HepG2 (cell line): ENCODE measurements at regions not wholly inside any gene's neighbourhood (a gene's known extent, or its start where the extent isn't known, plus 50 kb on each side); places are given as distances from the start of the nearest gene placed in this dataset.
"Not testable (repeated sequence)": the region's sequence is repeated elsewhere in the genome, so short reads cannot be mapped to it uniquely, and the experiment has no call there.

Source experiments
- ATAC-seq: fragments of 200-7000 bp; cut with Tn5 transposase; 3 replicates; pipeline ENCODE4 v1.9.1; 2020; ENCODE audit warnings: mild to moderate bottlenecking, moderate library complexity
- BruUV-seq: library from RNA; stranded (reverse); fragments of 400-500 nt; replicated peaks from 2 replicates; lab custom pipeline; 2021; lab: Mats Ljungman, UMichigan
- CTCF ChIA-PET: fragments of 300-600 bp; formaldehyde crosslinking; extraction: SDS; loops from one replicate; lab custom pipeline; 2021; ENCODE audit warnings: low total read pairs, inconsistent platforms, low intra/inter-chr PET ratio; lab: Yijun Ruan, JAX
- POLR2A ChIA-PET: fragments of 350-600 bp; sonication (Branson Sonifier 250); formaldehyde crosslinking; loops from one replicate; lab custom pipeline; 2020; ENCODE audit warnings: antibody characterized with exemption, inconsistent platforms; lab: Yijun Ruan, JAX
- DNase-seq: peaks from one replicate; pipeline ENCODE4 v3.0.0-alpha.2; 2015; ENCODE audit warnings: low spot score
- FAIRE-seq: peaks from 3 replicates; lab custom pipeline; 2011; peaks lifted over from hg19 to GRCh38; lab: Jason Lieb, UNC
- H2AFZ ChIP-seq: one replicate; pipeline ENCODE4 v1.6.1; 2011; ENCODE audit warnings: low read length, inconsistent platforms
- H3K27ac ChIP-seq: fragments of 300-600 bp; 3 replicates; pipeline ENCODE4 v1.8.0; 2011; ENCODE audit warnings: mixed run types, mild to moderate bottlenecking, mixed read lengths, low read length, inconsistent platforms; ENCODE audit not compliant: insufficient read depth; ENCODE audit errors: extremely low read length
- H3K27me3 ChIP-seq, 2 experiments: fragments of 200-600 bp in 1 of 2; 2 replicates in 1 of 2; 3 replicates in 1 of 2; pipeline versions ENCODE4 v1.6.0 to v1.8.0; 2011; ENCODE audit warnings: low read length in 2 of 2, mild to moderate bottlenecking in 2 of 2, moderate library complexity in 2 of 2, inconsistent platforms in 1 of 2; ENCODE audit not compliant: insufficient read depth in 2 of 2, control insufficient read depth in 1 of 2
- H3K36me3 ChIP-seq, 2 experiments: fragments of 200-600 bp in 1 of 2; replicated peaks in 1 of 2; 2 replicates in 1 of 2; 3 replicates in 1 of 2; pipeline versions ENCODE4 v1.5.1 to v1.8.0; 2011; ENCODE audit warnings: low read length in 2 of 2, inconsistent platforms in 1 of 2; ENCODE audit not compliant: insufficient read depth in 2 of 2, control insufficient read depth in 1 of 2
- H3K4me1 ChIP-seq: 2 replicates; pipeline ENCODE4 v1.5.1; 2012; ENCODE audit warnings: low read length, inconsistent platforms; ENCODE audit not compliant: insufficient read depth
- H3K4me2 ChIP-seq: 2 replicates; pipeline ENCODE4 v1.6.0; 2011; ENCODE audit warnings: low read depth, low read length, inconsistent platforms
- H3K4me3 ChIP-seq, 3 experiments: fragments of 200-600 bp in 1 of 3; sonication (generic), shearing (Covaris generic) in 1 of 3; replicated peaks in 1 of 3; 2 replicates each; pipeline ENCODE4 v1.5.1; 2011 to 2016; ENCODE audit warnings: low read length in 3 of 3, inconsistent platforms in 2 of 3, low read depth in 2 of 3, mild to moderate bottlenecking in 2 of 3, control low read depth in 1 of 3, mixed read lengths in 1 of 3; ENCODE audit not compliant: insufficient read depth in 1 of 3
- H3K79me2 ChIP-seq: one replicate; pipeline ENCODE4 v1.6.1; 2011; ENCODE audit warnings: low read length, inconsistent platforms; ENCODE audit not compliant: insufficient read depth
- H3K9ac ChIP-seq: 2 replicates; pipeline ENCODE4 v1.6.0; 2011; ENCODE audit warnings: mild to moderate bottlenecking, low read depth, low read length, inconsistent platforms; ENCODE audit not compliant: insufficient read depth
- H3K9me3 ChIP-seq: 2 replicates; pipeline ENCODE4 v1.5.1; 2012; ENCODE audit warnings: mild to moderate bottlenecking, low read length
- H4K20me1 ChIP-seq: 2 replicates; pipeline ENCODE4 v1.6.0; 2011; ENCODE audit warnings: inconsistent platforms, mild to moderate bottlenecking, low read length, moderate library complexity; ENCODE audit not compliant: insufficient read depth
- E2F2 ChIP-seq: sonication (generic); formaldehyde crosslinking; IDR thresholded peaks from 2 replicates; pipeline ENCODE4 v1.4.0; 2020; ENCODE audit warnings: missing genetic modification reagents, borderline replicate concordance
- THAP8 ChIP-seq: sonication (generic); formaldehyde crosslinking; IDR thresholded peaks from 2 replicates; pipeline ENCODE4 v1.5.1; 2020; ENCODE audit warnings: missing genetic modification reagents, mild to moderate bottlenecking, borderline replicate concordance
- WGBS: methylation state at CpG from one replicate; pipeline ENCODE4 v1.1.6; 2017; ENCODE audit warnings: low lambda C conversion rate; 5-methylcytosine and 5-hydroxymethylcytosine counted together
- in situ Hi-C: cut with HindIII; loops from 2 replicates; pipeline ENCODE4 v1.10.0; 2017; ENCODE audit warnings: low pct_unique_long_range_greater_than_20kb; ENCODE audit not compliant: extremely low pct_ligation_motif_present
- intact Hi-C: fragments of 100-400 bp; cut with micrococcal nuclease; formaldehyde crosslinking; loops from one replicate; pipeline ENCODE4 v1.10.0; 2022; ENCODE audit not compliant: unreplicated experiment

GRCh38 chr4:3945511-3946290 is 179.5 kb downstream of the ADRA2C start (continued):
- TF ChIP-seq E2F2 (CRISPR knock-in tag) (no peak), THAP8 (no peak)

GRCh38 chr4:3946553-3946952 is 180.4 kb downstream of the ADRA2C start:
- H3K79me2 ChIP-seq, POLR2A ChIA-PET, intact Hi-C loops, in situ Hi-C loops, FAIRE-seq, H3K4me2 ChIP-seq, H3K4me1 ChIP-seq, H3K27ac ChIP-seq, H4K20me1 ChIP-seq, ATAC-seq, H3K36me3 ChIP-seq, CTCF ChIA-PET, DNase-seq, H3K27me3 ChIP-seq, H3K9ac ChIP-seq, BruUV-seq, H3K9me3 ChIP-seq, H2AFZ ChIP-seq, H3K4me3 ChIP-seq: not testable (repeated sequence)
- 92% methylated on average over 14 of the region's 20 CpGs for WGBS

- CTCF ChIA-PET, H3K4me3 ChIP-seq, BruUV-seq, FAIRE-seq, H3K4me1 ChIP-seq, ATAC-seq, H3K27me3 ChIP-seq, H3K27ac ChIP-seq, in situ Hi-C loops, H3K9ac ChIP-seq, H3K79me2 ChIP-seq, H2AFZ ChIP-seq, H3K36me3 ChIP-seq, H3K9me3 ChIP-seq, POLR2A ChIA-PET, DNase-seq, H3K4me2 ChIP-seq, H4K20me1 ChIP-seq, intact Hi-C loops: not testable (repeated sequence)
- 91% methylated on average over 15 of the region's 21 CpGs for WGBS
Observed at GRCh38 chr4:3947761-3948160, 181.6 kb downstream of the ADRA2C start.

DNA sequence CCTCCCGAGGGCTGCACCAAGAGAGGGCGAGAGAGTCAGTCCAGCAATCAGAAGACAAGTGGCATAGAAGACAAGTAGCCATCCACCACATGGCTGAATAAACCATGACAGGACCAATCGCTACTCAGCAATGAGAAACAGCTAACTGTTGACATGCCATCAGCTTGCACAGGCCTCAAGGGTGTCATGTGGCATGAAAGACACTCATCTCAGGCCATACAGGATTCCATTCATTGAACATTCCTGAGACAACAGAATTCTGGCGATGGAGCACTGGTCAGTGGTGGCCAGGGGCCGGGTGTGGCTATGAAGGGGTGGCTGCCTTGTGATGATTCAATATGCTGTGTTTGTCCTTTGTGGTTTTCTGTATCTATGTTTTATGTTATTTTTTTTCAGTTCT is 182.0 kb downstream of the ADRA2C start:
- H3K27me3 ChIP-seq, in situ Hi-C loops, H3K9ac ChIP-seq, H3K27ac ChIP-seq, ATAC-seq, H2AFZ ChIP-seq, H3K9me3 ChIP-seq, H3K79me2 ChIP-seq, FAIRE-seq, POLR2A ChIA-PET, H3K4me3 ChIP-seq, intact Hi-C loops, H4K20me1 ChIP-seq, CTCF ChIA-PET, BruUV-seq, H3K4me1 ChIP-seq, H3K36me3 ChIP-seq, H3K4me2 ChIP-seq, DNase-seq: not testable (repeated sequence)
- 96% methylated on average over 5 of the region's 5 CpGs for WGBS
